Breast epithelium (tissue), 3 donors: ENCODE measurements at regions not wholly inside any gene's neighbourhood (a gene's known extent, or its start where the extent isn't known, plus 50 kb on each side); places are given as distances from the start of the nearest gene placed in this dataset.

ENCODE experiments used
- POLR2AphosphoS5 ChIP-seq, 3 donors: sonication (generic); formaldehyde crosslinking; IDR thresholded peaks; one replicate each; pipeline ENCODE4 v1.6.1; 2017; ENCODE audit warnings: antibody characterized with exemption in 3 of 3
- TF ChIP-seq, protein P1 (sequence below), 3 donors: fragments of 450-650 bp; IDR thresholded peaks; one replicate each; pipeline ENCODE4 v1.5.1; 2016 to 2017; ENCODE audit warnings: antibody characterized with exemption in 3 of 3, mild to moderate bottlenecking in 3 of 3, moderate library complexity in 3 of 3

GRCh38 chr4:18880871-18881270, 859.3 kb upstream of the LCORL start:
- TF ChIP-seq POLR2AphosphoS5 (IDR thresholded peaks at IDR 0.05): no peak
- TF ChIP-seq, protein P1, sequence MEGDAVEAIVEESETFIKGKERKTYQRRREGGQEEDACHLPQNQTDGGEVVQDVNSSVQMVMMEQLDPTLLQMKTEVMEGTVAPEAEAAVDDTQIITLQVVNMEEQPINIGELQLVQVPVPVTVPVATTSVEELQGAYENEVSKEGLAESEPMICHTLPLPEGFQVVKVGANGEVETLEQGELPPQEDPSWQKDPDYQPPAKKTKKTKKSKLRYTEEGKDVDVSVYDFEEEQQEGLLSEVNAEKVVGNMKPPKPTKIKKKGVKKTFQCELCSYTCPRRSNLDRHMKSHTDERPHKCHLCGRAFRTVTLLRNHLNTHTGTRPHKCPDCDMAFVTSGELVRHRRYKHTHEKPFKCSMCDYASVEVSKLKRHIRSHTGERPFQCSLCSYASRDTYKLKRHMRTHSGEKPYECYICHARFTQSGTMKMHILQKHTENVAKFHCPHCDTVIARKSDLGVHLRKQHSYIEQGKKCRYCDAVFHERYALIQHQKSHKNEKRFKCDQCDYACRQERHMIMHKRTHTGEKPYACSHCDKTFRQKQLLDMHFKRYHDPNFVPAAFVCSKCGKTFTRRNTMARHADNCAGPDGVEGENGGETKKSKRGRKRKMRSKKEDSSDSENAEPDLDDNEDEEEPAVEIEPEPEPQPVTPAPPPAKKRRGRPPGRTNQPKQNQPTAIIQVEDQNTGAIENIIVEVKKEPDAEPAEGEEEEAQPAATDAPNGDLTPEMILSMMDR (IDR thresholded peaks at IDR 0.05): no peak
